ENCODE measurements at regions not wholly inside any gene's neighbourhood (a gene's known extent, or its start where the extent isn't known, plus 50 kb on each side); places are given as distances from the start of the nearest gene placed in this dataset.
A peak's percentile ranks its signal among the peaks of the same experiment; 100 is the strongest.

DNA sequence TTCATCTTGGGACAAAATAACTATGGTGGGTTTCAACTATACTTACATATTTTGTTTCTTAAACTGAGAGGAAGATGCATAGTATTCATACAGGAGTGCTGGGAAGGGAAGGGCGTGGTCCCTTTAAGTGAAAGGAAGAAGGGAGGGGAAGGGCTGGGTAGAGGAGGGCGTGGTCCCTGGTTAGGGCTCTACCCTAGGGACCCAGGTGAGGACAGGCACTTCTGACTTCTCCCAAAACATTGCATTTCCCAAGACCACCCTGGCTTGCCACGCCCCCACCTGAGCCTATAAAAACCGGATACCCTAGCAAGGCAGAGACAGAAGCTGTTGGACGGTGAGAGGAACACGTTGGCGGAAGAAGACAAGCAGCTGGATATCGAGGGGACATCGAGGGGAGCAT is 157.6 kb upstream of the PLXNA4 start:
- DNase-seq: no peak

DNA sequence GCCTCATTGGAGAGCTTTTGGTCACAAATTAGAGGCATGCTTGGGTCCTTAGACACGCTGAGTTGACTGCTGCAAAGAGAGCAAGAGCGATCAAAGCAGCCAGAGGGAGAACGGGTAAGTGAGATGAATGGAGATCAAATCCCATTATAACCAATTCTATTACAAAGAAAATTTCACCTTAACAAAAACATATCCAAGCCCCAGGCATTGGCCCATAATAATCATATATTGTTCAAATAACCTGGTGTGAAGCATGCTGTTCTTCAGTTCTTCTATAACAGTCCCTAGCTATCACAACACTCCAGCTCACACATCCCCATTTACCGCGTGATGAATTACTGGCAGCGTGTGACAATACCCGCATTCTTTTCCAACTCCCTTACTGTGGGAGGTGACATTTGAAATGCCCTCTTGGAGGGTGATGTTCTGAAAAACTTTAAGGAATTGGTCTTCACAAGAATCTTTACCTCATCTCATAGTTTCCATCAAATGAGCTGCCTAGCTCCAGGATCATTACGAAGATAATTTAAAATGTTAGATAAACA is 156.1 kb upstream of the PLXNA4 start:
- DNase-seq: no peak

DNA sequence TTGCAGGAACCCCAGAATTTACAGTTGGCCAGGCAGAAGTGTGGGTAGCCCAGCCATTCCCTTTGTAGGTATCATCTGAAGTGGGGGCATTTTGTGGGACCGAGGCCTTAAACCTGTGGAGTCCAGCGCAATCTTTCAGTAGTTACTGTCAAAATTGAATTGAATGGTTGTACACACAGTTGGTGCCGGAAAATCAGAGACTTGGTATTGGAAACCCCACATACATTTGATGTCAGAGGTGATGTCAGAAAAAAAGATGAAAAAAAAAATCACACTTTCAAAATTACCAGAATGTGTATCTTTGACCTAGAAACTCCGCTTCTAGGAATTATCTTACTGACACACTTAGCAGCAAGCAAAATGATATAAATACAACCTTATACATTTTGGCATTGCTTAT is 153.8 kb upstream of the PLXNA4 start:
- DNase-seq: no peak

DNA sequence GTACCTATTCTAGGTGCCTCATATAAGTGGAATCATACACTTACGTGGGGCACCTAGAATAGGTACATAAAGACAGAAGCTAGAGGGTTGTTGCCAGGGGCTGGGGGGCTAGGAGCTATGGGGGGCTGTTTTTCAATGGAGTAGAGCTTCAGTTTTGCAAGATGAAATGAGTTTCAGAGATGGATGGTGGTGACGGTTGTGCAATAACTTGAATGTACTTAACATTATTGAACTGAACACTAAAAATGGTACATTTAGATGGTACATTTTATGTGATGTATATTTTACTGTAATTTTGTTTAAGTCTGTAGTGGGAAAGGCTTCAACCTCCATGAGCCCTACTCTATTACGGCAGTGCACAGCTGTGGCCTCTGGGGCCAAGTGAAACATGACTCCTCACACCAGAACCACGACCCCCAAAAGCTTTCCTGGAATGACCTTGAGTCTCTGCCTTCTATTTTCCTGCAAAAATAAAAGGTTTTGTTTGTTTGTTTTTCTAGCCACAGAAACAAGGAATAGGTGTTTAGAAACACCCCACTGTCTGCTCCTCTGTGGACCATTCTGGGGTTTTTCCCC is 147.3 kb upstream of the PLXNA4 start:
- peak; percentile 15 for DNase-seq

DNA sequence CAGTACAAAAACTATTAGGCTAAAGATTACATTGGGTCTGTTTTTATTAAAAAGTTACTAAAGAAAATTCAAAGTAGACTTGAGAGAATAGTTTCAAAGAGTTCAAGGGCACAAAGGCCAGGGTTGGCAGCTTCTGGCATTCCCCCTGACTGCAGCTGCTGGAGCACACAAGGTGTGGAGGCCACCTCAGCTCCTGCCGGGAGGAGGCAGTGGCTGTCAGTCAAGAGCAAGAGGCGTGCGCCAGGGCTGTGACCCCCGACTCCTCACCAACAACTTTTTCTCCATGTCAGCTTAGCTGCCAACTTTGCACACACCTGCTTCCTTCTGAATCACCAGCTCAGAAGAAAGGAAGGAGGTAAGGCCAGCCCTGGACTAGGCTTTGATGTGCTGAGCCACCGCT is 144.6 kb upstream of the PLXNA4 start:
- no peak for DNase-seq

DNA sequence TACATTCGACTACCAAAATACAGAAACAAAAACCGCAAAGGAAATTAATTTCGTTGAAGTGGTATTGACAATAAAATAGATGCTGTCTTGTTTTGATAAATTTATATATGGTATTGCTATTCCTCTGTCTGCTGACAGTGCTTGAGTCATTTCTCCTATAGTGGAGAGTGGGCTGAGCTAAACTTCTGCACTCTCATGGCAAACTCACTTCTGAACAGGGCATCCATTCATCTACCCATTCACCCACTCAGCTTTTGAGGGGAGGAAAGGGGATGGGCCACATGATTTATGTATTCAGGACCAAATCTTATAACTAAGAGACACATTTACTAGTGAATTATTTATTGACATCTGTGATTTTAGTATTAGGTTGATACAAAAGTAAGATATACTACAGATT is 137.6 kb upstream of the PLXNA4 start:
- DNase-seq: no peak

DNA sequence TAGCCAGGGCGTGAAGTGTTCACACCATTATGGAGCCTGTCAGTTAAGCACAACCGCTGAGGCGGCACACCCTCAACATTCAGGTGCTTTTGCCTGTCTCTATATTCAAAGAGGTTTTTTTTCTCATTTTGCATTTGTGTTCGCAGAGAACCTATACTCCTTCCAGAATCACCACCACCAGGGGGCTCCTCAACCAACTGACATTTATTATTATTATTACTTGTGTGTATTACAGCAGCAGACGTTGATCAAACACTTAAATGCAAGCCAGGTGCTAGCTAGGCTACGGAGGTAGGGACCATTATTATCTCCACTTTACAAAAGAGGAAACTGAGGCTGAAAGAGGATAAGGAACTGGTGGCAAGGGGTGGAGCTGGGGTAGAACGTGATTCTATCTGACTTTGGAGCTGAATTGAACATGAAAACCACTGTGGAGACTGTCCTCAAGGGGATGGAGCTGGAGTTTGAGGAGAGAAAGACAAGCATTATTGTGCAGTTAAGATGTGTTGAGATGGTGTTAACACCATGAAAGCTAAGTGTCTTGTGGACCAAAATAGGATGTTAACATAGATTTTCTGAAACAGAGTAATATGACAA is 133.8 kb upstream of the PLXNA4 start:
- peak; percentile 7 for DNase-seq

DNA sequence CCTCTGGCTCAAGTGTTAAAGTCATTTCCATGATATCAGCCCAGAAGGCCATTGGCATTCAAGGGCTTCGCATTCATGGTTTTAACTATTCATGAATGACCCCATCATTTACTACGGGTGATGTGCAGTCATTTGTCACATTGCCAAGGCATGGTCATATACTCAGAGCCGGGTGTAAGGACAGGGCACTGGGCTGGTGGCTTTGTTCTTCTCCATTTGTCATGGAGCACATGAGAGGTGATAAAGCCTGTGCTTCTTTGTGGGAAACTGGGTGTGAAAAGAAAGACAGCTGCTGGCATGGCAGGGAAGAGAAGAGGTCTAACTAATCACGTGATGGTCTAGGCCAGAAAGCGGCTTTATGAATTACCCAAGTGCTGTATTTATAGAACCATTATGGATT is 132.2 kb upstream of the PLXNA4 start:
- DNase-seq: no peak

DNA sequence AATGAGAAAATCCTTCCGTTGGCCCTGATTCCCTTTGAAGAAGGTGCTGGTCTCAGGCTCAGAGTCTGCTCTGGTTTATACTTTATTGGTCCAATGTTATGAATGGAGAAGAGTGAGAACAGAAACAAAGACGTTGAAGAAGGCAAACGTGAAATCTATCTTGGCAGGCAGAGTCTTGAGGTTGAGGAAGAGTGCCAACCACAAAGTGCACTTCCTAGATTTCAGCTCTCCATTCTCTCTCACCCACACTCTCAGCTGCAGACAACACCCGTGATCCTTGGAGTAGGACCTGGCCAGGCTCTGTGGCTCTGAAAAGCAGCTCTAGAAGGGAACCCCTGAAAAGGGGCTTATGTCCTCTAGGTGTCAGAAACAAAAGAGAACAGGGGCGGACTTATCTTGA is 128.9 kb upstream of the PLXNA4 start:
- no peak for DNase-seq

DNA sequence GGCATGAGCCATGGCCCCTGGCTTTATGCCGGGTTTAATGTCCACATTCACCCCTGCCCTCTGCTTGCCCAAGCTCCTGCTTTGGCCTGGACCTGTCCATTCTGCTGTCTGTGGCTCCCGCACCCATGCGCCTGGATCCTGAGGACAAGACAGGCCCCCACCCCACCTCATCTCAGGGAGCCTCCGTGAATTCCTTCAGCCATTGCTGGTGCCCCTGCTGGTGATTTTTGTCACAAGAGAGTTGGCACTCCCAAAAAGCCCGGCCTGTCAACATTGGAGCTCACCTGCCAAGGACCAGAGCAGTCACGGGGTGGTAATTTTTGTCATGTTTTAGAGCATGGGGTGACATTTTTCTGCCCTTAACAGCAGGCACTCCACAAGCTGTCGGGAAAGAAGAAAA is 127.5 kb upstream of the PLXNA4 start:
- DNase-seq: no peak

DNA sequence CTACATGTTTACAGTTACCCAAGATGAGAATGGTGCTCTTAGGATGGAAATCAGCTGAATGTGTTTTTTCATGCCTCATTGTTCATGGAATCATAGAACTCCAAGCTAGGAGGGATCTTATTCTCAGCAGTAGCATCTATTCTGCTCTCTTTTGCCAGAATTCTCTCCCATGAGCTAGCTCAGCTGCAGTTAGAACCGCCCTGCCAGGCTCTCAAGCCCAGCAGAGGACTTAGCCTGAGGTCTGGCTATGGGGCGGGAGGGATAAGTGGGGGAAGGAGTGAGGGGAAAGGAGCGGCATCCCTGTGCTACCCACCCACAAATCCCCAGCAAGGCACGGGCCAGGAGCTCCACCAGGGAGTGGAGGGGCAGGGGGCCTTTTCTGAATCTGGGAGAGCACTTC is 120.7 kb upstream of the PLXNA4 start:
- DNase-seq: peak; percentile 29

DNA sequence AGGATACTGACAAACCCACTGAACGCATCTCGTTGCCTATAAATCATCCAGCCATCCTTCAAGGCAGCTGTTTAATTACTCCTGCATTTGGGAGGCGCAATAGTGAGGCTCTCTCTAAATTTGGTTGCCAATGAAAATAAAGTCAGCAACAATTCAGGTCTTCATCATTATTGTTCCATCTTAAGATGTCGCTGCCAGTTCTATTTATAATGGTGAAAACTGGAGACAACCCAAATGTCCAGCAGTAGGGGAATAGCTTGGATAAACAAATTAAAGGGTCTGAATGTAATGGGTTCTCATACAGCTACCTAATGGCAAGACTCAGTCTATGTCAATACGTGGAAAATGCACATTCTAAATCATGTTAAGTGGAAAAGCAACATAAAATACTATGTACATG is 120.1 kb upstream of the PLXNA4 start:
- DNase-seq: no peak

DNA sequence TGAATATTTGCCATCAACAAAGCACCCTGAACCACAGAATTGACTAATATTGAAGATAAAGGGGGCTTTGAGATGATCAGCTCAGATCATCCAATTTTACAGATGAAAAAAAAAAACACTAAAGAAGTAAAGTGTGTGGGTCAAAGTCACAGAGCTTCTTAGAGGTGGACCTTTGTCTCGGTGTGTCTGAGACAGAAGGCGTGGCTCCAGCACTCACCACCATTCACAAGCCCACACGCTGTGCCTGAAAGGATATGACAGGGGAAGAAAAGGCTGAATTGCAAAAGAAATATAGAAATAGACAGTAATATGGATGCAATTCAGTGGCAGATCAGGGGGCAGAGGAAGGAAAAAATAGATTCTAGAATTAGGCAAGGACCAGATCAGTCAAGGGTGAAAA is 114.9 kb upstream of the PLXNA4 start:
- no peak for DNase-seq

DNA sequence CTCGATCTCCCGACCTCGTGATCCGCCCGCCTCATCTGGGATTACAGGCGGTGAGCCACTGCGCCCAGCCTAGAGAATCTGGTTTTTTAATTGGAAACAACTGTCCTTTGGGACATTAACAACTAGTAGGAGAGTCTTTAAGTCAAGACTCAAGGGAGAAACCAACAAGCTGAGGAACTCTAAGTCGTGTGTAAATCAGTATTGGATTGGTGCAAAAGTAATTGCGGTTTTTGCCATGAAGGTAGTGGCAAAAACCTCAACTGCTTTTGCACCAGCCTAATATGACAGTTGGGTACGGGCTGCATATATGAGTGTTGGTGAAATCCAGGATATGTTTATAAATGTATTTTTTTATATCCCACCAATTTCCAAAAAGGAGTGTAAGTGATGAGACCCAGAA is 113.9 kb upstream of the PLXNA4 start:
- DNase-seq: no peak

DNA sequence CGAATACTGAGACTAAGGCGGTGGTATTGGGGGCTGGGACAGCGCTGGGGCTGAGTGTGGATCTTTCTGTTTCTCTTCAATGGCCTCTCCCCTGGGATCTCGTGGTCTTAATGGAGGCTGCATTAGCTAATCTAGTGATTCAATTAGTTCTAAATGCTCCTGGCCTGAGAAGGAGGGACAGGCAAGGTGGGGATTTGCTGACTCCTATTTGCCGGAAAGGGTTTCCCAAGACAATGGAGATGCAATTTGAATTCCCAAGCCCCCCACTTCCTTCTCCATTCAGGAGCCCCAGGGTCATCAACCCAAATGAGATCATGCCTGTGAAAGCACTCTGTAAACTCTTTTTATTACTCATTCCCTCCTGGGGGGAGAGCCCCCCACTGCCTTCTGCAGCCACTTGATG is 111.7 kb upstream of the PLXNA4 start:
- no peak for DNase-seq

DNA sequence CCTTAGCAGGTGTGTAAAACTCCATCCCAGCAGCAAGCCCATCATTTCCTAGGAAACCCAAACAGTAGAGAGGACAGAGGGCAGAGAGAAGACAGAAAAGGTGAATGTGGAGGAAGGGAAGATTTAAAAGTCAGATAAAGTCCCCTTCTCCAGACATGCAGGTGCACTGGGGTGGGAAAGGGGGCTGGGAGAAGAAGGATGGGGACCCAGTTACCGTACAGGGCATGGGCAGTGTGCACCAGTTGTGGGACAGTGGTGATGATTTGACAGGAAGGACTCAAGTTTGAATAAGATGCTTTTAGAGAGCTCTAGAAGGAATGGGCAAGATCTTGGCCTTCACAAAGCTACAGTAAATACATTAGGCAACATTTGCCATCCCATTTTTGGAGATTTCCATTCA is 110.7 kb upstream of the PLXNA4 start:
- no peak for DNase-seq

DNA sequence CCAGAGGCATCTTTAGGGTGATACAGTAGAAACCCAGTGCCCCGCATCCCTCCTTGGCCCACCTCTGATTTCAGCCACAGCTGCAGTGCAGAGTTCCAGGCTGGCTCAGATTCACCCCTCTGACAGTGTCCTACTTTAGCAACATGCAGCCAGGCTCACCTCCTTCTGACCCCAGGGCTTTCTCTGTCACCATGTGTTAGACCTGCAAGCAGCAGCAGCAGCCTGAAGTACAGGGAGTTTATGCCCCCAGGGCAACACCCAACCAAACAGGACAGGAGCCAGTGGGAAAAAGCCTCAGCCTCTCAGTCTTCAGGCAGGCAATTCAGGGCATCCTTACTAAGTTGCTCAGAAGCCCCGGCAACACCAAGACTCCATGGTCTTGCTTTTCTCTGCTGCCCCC is 109.0 kb upstream of the PLXNA4 start:
- no peak for DNase-seq

DNA sequence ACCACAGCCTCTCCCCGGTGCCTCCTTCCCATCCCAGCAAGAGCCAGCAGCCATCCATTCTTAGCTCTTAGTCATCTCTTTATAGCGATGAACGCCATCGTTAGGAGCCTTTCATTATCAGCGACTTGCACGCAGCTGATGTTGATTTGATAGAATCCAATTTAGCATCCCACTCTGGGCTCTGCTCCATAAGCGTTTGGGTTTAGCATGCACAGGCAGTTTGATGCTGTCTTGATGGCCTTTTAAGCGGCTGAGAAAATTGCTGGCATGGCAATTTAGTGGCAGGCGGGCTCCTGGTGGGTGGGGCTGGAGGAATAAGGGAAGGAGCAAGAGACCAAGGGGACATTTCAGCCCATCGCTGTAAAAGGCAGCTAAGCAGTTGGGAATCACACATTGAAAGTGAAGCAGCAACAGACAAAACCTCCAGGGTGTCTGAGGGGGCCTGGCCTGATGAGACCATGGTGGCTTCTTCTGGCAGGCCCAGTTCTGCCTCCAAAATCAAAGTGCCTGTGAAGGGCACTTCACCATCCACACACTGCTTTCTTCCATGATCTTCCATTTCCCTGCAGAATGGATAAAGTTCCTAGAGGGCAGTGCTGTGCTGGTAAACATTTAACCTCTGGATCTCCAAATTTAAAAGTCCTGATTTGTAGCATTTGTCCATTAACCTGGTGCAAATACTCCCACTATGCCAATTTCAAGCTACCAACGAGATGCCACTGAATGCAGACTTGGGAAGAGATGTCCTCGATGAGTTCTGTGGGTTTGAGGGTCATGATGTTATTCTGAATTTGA is 107.8 kb upstream of the PLXNA4 start:
- no peak for DNase-seq

DNA sequence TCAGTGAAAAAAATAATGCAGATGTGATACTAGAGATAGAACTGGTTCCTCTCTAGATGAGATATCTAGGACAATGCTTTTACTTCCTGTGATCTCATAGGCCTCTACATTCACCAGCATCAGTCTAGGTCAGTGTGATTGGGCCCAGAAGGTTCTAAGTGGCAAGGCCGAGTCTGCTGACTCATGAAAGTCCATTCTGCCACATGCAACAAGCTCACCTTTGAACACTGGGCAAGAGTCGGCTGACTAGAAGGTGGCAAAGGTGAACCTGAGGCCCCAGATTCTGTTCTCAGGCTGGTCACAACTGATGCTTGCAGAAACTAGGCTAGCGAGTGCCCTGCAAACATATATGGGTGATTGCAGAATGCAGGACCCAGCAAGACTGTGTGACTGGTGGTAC is 105.7 kb upstream of the PLXNA4 start:
- no peak for DNase-seq

DNA sequence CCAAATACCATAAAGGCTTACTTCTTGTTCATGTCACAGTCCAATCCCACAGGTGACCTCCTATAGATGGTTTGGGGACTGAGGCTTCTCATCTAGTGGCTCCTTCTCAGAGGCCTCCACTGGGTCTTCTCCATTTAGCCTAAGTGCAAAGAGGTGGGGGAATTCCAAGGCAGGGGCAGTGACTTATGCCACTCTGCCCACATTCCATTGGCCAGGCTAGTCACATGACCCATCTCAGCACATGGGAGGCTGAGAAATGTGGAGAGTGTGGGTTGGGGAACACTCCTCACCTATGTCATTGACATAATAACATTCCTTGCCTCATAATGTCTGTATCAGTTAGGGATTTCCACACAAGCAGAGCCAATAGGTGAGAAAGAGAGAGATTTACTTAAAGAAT is 104.3 kb upstream of the PLXNA4 start:
- DNase-seq: no peak

DNA sequence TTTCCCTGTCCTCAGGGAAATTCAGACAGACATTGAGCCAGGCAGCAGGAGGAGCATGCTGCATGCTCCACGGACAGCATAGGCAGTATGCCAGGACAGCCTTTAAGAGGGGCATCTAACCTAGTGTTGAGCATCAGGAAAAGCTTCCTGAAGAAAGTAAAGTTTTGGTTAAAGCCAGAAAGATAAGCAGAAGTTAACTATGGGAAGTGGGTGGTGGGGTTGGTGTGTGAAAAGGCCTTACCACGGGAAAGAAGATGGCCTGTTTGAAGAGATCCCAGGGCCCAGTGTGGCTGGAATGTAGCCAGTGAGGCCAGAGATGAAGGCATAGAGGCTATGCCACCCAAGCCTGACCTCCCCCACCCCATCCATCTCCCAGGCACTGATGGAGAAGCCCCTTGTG is 102.4 kb upstream of the PLXNA4 start:
- DNase-seq: no peak

DNA sequence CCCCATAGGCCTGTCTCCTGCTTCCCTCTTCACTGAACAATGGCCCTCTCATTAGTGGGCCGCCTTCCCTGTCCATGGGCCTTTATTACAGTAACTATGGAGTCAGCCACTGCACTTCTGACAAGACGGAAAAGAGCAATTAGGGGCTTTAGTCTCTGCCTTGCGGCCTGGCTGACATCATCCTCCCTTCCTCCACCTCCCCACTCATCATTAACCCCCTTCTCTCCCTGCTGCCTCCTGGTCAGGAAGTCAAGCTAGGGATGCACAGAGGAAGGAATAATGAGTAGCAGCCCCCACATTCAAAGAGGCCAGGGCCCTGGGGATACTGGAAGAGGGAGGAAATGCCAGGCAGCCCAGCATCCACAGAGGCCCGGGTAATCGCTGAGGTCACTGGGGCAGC is 101.6 kb upstream of the PLXNA4 start:
- DNase-seq: no peak

DNA sequence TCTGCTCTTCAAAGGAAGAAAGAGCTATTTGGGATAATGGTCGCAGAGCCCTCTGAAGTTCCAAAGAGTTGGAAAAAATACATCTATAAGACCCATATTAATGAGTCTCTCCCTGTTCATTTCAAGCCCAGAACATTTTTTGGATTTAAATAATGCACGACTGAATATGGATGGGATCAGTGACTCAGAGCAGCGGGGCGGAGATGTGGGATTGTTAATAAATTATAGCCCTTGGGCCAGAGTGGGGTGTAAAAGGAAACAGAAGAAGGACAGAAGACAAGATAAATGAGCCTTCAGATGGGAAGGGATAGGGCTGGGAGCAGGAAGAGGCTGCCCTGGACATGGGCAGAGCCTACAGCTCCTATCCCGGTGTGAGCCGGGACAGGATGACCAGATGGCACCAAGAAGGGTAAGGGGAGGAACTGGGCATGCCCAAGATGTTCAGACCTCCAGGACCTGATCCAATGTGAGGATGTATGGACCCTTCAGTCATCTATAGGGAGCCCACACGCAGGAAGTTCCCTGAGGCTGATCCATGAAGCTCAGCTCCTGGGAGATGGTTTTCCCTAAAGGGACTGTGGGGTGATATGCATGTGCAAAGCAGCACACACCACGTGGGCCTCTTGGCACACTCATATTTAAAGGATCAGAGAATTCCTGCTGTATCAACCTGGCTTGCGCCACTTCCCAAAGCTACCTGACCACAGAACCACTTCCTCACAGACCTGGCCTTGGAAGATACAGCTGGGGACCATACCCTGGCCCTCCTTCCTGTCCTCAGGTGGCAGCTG is 96.1 kb upstream of the PLXNA4 start:
- DNase-seq: no peak

Measured in hindlimb muscle (tissue), 1 donor.